CD14-positive monocyte (primary cell): ENCODE measurements at regions not wholly inside any gene's neighbourhood (a gene's known extent, or its start where the extent isn't known, plus 50 kb on each side); places are given as distances from the start of the nearest gene placed in this dataset.
"Not testable (repeated sequence)": the region's sequence is repeated elsewhere in the genome, so short reads cannot be mapped to it uniquely, and the experiment has no call there.

Experiments
- DNase-seq, 3 donors: peaks; one replicate each; pipeline ENCODE4 v3.0.0-alpha.2; 2011 to 2022
- H2AFZ ChIP-seq: 2 replicates; pipeline ENCODE4 v1.6.0; 2012; ENCODE audit warnings: mild to moderate bottlenecking, low read depth, low read length, inconsistent platforms; ENCODE audit not compliant: insufficient read depth, poor library complexity, severe bottlenecking
- H3K27ac ChIP-seq, 2 donors: 1 replicate in 1 of 2; 2 replicates in 1 of 2; pipeline ENCODE4 v1.5.1; 2012 to 2013; ENCODE audit warnings: low read length in 2 of 2, control low read depth in 1 of 2, inconsistent platforms in 1 of 2, low read depth in 1 of 2, mild to moderate bottlenecking in 1 of 2
- H3K27me3 ChIP-seq, 2 donors: one replicate each; pipeline versions ENCODE4 v1.6.0 to v1.6.1; 2011 to 2013; ENCODE audit warnings: low read length in 2 of 2; ENCODE audit not compliant: control insufficient read depth in 2 of 2, insufficient read depth in 2 of 2
- H3K36me3 ChIP-seq, 2 donors: replicated peaks in 1 of 2; 1 replicate in 1 of 2; 2 replicates in 1 of 2; pipeline versions ENCODE4 v1.5.1 to v1.6.1; 2012 to 2013; ENCODE audit warnings: low read length in 2 of 2, control low read depth in 1 of 2, inconsistent platforms in 1 of 2, mild to moderate bottlenecking in 1 of 2; ENCODE audit not compliant: insufficient read depth in 2 of 2, control insufficient read depth in 1 of 2
- H3K4me1 ChIP-seq, 2 donors: 1 replicate in 1 of 2; 2 replicates in 1 of 2; pipeline versions ENCODE4 v1.5.1 to v1.6.1; 2012 to 2013; ENCODE audit warnings: low read length in 2 of 2, control low read depth in 1 of 2, inconsistent platforms in 1 of 2, mild to moderate bottlenecking in 1 of 2, moderate library complexity in 1 of 2; ENCODE audit not compliant: insufficient read depth in 2 of 2, control insufficient read depth in 1 of 2
- H3K4me2 ChIP-seq: replicated peaks from 2 replicates; pipeline ENCODE3; 2012; ENCODE audit warnings: low read length, moderate library complexity, mild to moderate bottlenecking; ENCODE audit not compliant: poor library complexity, severe bottlenecking; ENCODE audit errors: extremely low read depth
- H3K4me3 ChIP-seq, 3 experiments: fragments of 200-600 bp in 1 of 3; sonication (generic) in 1 of 3; replicated peaks in 1 of 3; 1 replicate in 2 of 3; 2 replicates in 1 of 3; pipeline ENCODE4 v1.5.1; 2011 to 2013; ENCODE audit warnings: low read length in 3 of 3, mild to moderate bottlenecking in 3 of 3, control low read depth in 2 of 3, low read depth in 2 of 3, inconsistent platforms in 1 of 3, moderate library complexity in 1 of 3
- H3K79me2 ChIP-seq: 2 replicates; pipeline ENCODE4 v1.6.0; 2012; ENCODE audit warnings: mild to moderate bottlenecking, control low read depth, inconsistent platforms, low read length, moderate library complexity; ENCODE audit not compliant: insufficient read depth
- H3K9ac ChIP-seq: 2 replicates; pipeline ENCODE4 v1.6.0; 2017; ENCODE audit warnings: low read length, mild to moderate bottlenecking; ENCODE audit not compliant: insufficient read depth, poor library complexity, severe bottlenecking
- H3K9me3 ChIP-seq, 2 donors: replicated peaks in 1 of 2; 1 replicate in 1 of 2; 2 replicates in 1 of 2; pipeline versions ENCODE4 v1.5.1 to v1.6.1; 2012 to 2013; ENCODE audit warnings: low read length in 2 of 2, control low read depth in 1 of 2; ENCODE audit not compliant: control insufficient read depth in 1 of 2, insufficient read depth in 1 of 2
- H4K20me1 ChIP-seq: 2 replicates; pipeline ENCODE4 v1.6.0; 2012; ENCODE audit warnings: mild to moderate bottlenecking, low read length, control low read depth, moderate library complexity; ENCODE audit not compliant: insufficient read depth
- H3K27ac Mint-ChIP-seq, 7 donors: one replicate each; pipeline ENCODE4 v1.8.0; 2020; ENCODE audit warnings: mild to moderate bottlenecking in 7 of 7, mixed read lengths in 7 of 7, moderate library complexity in 6 of 7, inconsistent platforms in 2 of 7
- H3K27me3 Mint-ChIP-seq, 3 donors: one replicate each; pipeline ENCODE4 v1.8.0; 2021 to 2022; ENCODE audit warnings: low read depth in 3 of 3, mild to moderate bottlenecking in 3 of 3, mixed read lengths in 3 of 3, moderate library complexity in 3 of 3, inconsistent platforms in 1 of 3
- H3K36me3 Mint-ChIP-seq, 2 donors: one replicate each; pipeline ENCODE4 v1.8.0; 2020; ENCODE audit warnings: mixed read lengths in 2 of 2, inconsistent platforms in 1 of 2, mild to moderate bottlenecking in 1 of 2
- H3K4me1 Mint-ChIP-seq: one replicate; pipeline ENCODE4 v1.8.0; 2020; ENCODE audit warnings: mild to moderate bottlenecking, mixed read lengths
- H3K4me3 Mint-ChIP-seq, 2 donors: one replicate each; pipeline ENCODE4 v1.8.0; 2020; ENCODE audit warnings: mild to moderate bottlenecking in 2 of 2, mixed read lengths in 2 of 2, moderate library complexity in 1 of 2
- H3K9me3 Mint-ChIP-seq, 7 donors: one replicate each; pipeline ENCODE4 v1.8.0; 2020 to 2022; ENCODE audit warnings: mixed read lengths in 7 of 7, mild to moderate bottlenecking in 6 of 7, moderate library complexity in 6 of 7, inconsistent platforms in 2 of 7
- CTCF ChIP-seq: fragments of 200-600 bp; IDR thresholded peaks from one replicate; pipeline ENCODE4 v1.8.0; 2022; ENCODE audit warnings: antibody characterized with exemption, mild to moderate bottlenecking
- WGBS: methylation state at CpG from one replicate; pipeline ENCODE4 v1.1.5; 2013; ENCODE audit warnings: missing lambda C conversion rate; ENCODE audit not compliant: insufficient coverage; 5-methylcytosine and 5-hydroxymethylcytosine counted together
- intact Hi-C, 2 donors: fragments of 100-400 bp; cut with micrococcal nuclease; formaldehyde crosslinking; loops; one replicate each; pipeline versions ENCODE4 v1.15.0 to v1.15.1; 2023

DNA sequence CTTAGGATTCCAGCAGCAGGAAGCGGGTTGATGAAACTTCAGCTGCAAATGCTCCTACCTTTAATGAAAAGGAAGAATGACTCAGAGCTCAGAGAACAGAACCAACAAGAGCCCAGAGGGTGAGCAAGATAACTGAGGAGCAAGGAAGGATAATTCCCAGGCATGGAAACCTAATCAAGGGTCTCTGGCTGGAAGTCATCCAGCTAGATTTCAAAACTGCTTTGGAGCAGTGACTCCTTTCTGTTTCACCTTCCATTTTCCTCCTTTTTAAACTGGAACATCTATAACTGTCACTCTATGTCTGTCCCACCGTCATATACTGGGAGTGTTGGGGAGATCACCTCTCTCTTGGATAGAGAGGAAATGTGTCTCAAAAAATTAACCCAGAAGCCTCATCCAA, 148.4 kb upstream of the RAB6C start:
- Histone ChIP-seq H3K36me3 (no peaks in the 10 kb centered on the region), H3K4me3 (no peak overlapping the region), H3K79me2 (no peaks in the 10 kb centered on the region), H3K9me3 (peaks cover 14% of the 10 kb centered on the region in 2 donors), H2AFZ (no peak overlapping the region), H3K27me3 (no peaks in the 10 kb centered on the region), H3K4me2 (no peak overlapping the region), H3K4me1 (no peaks in the 10 kb centered on the region), H4K20me1 (no peaks in the 10 kb centered on the region), H3K9ac (no peak overlapping the region), H3K27ac (no peak overlapping the region)
- no peak overlapping the region for H3K27ac Mint-ChIP-seq
- no peaks in the 10 kb centered on the region for H3K4me1 Mint-ChIP-seq
- intact Hi-C loops = no loop called here
- peaks cover 0 to 3% (median 0%) of the 10 kb centered on the region in 3 donors for H3K27me3 Mint-ChIP-seq
- no peak for DNase-seq
- H3K36me3 Mint-ChIP-seq = no peaks in the 10 kb centered on the region
- WGBS = 71% methylated on average over 1 of the region's 2 CpGs
- peaks cover 12 to 25% (median 20%) of the 10 kb centered on the region in 7 donors for H3K9me3 Mint-ChIP-seq
- TF ChIP-seq CTCF = no peak
- H3K4me3 Mint-ChIP-seq = no peak overlapping the region

GRCh38 chr2:129833465-129833864, 146.0 kb upstream of the RAB6C start:
- DNase-seq, intact Hi-C loops, H3K79me2 ChIP-seq, H4K20me1 ChIP-seq, H3K4me2 ChIP-seq, H3K4me1 ChIP-seq, H3K36me3 Mint-ChIP-seq, H3K4me3 Mint-ChIP-seq, H3K27ac ChIP-seq, H3K4me3 ChIP-seq, H2AFZ ChIP-seq, H3K27me3 Mint-ChIP-seq, H3K4me1 Mint-ChIP-seq, H3K27me3 ChIP-seq, H3K36me3 ChIP-seq, H3K27ac Mint-ChIP-seq, H3K9ac ChIP-seq: not testable (repeated sequence)
- peaks cover 14% of the 10 kb centered on the region in 2 donors for H3K9me3 ChIP-seq
- WGBS = 91% methylated on average over 6 of the region's 20 CpGs
- peaks cover 12 to 25% (median 21%) of the 10 kb centered on the region in 7 donors for H3K9me3 Mint-ChIP-seq
